GM06990 (cell line): ENCODE measurements at regions not wholly inside any gene's neighbourhood (a gene's known extent, or its start where the extent isn't known, plus 50 kb on each side); places are given as distances from the start of the nearest gene placed in this dataset.

Experiments
- DNase-seq: peaks from one replicate; pipeline ENCODE4 v3.0.0-alpha.2; 2011; ENCODE audit not compliant: insufficient read length; ENCODE audit errors: extremely low read depth
- H3K27me3 ChIP-seq: replicated peaks from 2 replicates; pipeline ENCODE4 v1.6.0; 2011; ENCODE audit warnings: low read length; ENCODE audit not compliant: control insufficient read depth, insufficient read depth
- H3K36me3 ChIP-seq: 2 replicates; pipeline ENCODE4 v1.5.1; 2011; ENCODE audit warnings: low read length; ENCODE audit not compliant: control insufficient read depth, insufficient read depth
- H3K4me3 ChIP-seq: replicated peaks from 2 replicates; pipeline ENCODE4 v1.5.1; 2011; ENCODE audit warnings: low read depth, mild to moderate bottlenecking, control low read depth, low read length
- TF ChIP-seq, protein P1 (sequence below): IDR thresholded peaks from 2 replicates; pipeline ENCODE4 v1.5.1; 2011; ENCODE audit warnings: low read length, control low read depth, mild to moderate bottlenecking, inconsistent platforms; ENCODE audit not compliant: insufficient read depth, poor library complexity, severe bottlenecking

DNA sequence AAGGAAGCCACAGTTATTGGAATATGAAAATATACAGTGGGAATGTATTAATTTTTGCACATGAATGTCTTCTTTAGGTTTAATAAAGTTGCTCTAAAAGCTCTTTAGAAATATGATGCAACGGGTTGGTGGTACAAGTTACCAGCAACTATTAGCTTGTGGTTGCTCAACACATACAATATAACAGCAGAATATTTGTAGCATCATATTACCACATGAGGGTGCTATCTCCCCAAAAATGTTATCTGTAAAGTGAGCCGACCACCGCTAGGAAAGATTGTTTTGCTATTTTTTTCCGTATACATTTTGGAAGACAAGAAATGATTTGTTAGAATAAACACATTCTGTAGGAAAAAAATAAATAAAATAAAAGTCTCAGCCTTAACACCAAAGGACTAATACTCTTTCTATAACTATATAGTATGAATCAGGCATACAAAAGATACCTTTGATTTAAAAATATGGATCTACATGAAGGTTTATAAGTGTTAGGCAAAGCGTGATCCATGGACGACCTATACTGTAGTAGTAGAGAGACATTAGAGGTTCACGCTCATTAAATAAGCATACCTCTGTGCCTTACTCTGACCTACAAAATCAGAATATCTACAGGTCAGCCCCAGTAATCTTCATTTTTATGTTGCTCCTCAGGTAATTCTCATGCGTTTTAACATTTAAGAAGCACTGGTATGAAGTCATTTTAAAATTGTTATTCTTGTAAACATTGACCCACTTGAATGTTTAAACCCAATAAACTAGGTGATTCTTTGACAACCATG lies 1110.6 kb upstream of the ACVR2A start:
- H3K36me3 ChIP-seq, result no peaks in the 10 kb centered on the region
- TF ChIP-seq, protein P1, sequence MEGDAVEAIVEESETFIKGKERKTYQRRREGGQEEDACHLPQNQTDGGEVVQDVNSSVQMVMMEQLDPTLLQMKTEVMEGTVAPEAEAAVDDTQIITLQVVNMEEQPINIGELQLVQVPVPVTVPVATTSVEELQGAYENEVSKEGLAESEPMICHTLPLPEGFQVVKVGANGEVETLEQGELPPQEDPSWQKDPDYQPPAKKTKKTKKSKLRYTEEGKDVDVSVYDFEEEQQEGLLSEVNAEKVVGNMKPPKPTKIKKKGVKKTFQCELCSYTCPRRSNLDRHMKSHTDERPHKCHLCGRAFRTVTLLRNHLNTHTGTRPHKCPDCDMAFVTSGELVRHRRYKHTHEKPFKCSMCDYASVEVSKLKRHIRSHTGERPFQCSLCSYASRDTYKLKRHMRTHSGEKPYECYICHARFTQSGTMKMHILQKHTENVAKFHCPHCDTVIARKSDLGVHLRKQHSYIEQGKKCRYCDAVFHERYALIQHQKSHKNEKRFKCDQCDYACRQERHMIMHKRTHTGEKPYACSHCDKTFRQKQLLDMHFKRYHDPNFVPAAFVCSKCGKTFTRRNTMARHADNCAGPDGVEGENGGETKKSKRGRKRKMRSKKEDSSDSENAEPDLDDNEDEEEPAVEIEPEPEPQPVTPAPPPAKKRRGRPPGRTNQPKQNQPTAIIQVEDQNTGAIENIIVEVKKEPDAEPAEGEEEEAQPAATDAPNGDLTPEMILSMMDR, result peak; percentile 42
- H3K4me3 ChIP-seq, result no peak overlapping the region
- no peaks in the 10 kb centered on the region for H3K27me3 ChIP-seq
- DNase-seq, result peak; percentile 7

DNA sequence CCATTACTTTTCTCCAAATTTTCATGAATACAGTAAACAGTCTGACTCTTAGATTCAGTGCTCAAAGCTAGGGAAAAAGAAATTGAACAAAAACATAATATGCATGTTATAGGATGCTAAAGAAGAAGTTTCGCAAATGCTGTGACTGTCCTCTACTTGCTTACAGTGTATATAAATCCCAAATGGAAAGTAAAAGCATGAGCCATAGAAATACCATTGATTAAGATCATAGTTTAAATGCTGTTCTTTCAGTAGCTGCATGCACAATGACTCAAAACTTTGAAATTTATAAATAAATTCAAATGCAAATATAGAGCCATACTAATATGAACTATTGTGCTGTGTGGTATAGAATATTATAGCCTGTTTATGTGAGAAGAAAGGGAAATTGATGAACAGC lies 1113.9 kb upstream of the ACVR2A start:
- TF ChIP-seq, protein P1, result no peak
- Histone ChIP-seq H3K4me3 (no peak overlapping the region), H3K36me3 (no peaks in the 10 kb centered on the region), H3K27me3 (no peaks in the 10 kb centered on the region)
- no peak for DNase-seq

DNA sequence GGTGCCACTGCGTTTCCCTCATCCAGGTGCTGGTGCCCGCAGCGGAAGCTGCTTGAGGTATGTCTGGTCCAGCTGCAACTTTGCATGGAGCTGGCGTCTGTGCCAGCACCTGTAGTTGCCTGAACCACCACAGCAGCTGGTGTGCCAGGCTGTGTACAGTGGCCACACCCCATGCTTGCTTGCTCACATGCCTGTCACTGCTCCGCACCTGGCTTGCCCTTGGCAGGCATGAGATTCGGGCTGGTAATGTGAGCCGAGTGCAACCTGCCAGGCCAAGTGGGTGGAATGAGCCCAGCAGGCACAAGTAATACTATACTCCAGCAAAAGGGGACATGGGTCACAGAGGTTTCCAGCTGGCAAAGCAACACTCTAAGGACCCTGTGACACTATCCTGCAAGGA lies 1123.3 kb upstream of the ACVR2A start:
- H3K36me3 ChIP-seq, result no peaks in the 10 kb centered on the region
- DNase-seq, result no peak
- TF ChIP-seq, protein P1, result no peak
- H3K4me3 ChIP-seq, result no peak overlapping the region
- no peaks in the 10 kb centered on the region for H3K27me3 ChIP-seq

DNA sequence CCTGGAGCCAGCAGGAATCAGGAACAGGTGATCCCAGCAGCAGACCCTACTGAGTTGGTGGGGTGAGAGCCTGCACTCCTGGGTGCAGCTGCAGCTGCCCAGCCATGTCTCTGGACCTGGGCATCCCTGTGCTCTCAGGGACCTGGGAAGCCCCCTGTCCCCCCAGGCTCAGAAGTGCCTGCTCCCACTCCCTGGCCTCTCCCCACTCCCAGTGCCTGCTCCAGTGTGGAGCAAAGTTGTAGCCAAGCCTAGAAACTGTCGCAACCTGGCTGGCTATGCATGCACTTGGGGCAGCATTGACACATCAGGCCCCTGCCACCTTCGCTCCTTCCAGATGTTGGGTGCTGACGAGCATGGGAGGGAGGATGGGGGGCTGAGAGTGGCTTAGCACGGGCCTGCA lies 1124.7 kb upstream of the ACVR2A start:
- Histone ChIP-seq H3K4me3 (no peak overlapping the region), H3K27me3 (no peaks in the 10 kb centered on the region), H3K36me3 (no peaks in the 10 kb centered on the region)
- TF ChIP-seq, protein P1, result no peak
- no peak for DNase-seq

DNA sequence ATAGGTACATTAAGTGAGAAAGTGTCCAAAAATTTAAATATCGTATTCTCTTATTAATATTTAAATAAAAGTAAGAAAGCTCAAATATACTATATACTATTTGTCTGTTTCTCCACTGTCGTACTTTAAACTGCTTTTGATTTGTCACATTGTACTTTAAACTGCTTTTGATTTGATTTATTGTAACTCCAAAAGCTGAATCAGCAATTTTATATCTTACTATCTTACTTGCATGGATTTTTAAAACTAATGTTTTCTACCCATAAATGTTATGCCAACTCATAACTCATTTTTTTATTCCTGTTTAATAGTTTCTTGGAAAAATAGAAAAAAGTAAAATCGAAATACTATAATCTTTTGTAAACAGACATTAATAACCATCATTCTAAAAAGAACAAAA lies 1128.2 kb upstream of the ACVR2A start:
- H3K36me3 ChIP-seq, result no peaks in the 10 kb centered on the region
- TF ChIP-seq, protein P1, result no peak
- H3K27me3 ChIP-seq, result no peaks in the 10 kb centered on the region
- no peak overlapping the region for H3K4me3 ChIP-seq
- DNase-seq, result no peak
